ENCODE measurements at regions not wholly inside any gene's neighbourhood (a gene's known extent, or its start where the extent isn't known, plus 50 kb on each side); places are given as distances from the start of the nearest gene placed in this dataset.

- no peaks in the 10 kb centered on the region for H3K9me3 ChIP-seq (ENCODE audit: insufficient read depth, low read depth, low read length)
- H3K36me3 ChIP-seq (ENCODE audit: control insufficient read depth in 1 of 2, insufficient read depth in 2 of 2, low read length in 2 of 2): no peaks in the 10 kb centered on the region
- peaks cover 19% of the 10 kb centered on the region for H3K79me1 ChIP-seq (ENCODE audit: low read length)
These were observed 477.9 kb upstream of the TNP1 start for GRCh38 chr2:217337771-217338170.

GRCh38 chr2:217336694-217337093, 476.8 kb upstream of the TNP1 start:
- 100% methylated on average over 2 of the region's 4 CpGs for WGBS (ENCODE audit: extremely low coverage, insufficient coverage, insufficient read length)

More at GRCh38 chr2:217337771-217338170, 477.9 kb upstream of the TNP1 start:
- peak overlapping the region; percentile 80 for H2BK120ac ChIP-seq (ENCODE audit: insufficient read depth, low read length, poor library complexity)
- H3K18ac ChIP-seq (ENCODE audit: low read length): no peak overlapping the region
- peak overlapping the region; percentile 79 for H2BK5ac ChIP-seq (ENCODE audit: low read depth, low read length, poor library complexity)
- H3K4me1 ChIP-seq (ENCODE audit: control insufficient read depth in 1 of 2, insufficient read depth in 2 of 2, low read length in 2 of 2): peaks cover 4 to 15% of the 10 kb centered on the region in 2 experiments
- no peak overlapping the region for H3K4me2 ChIP-seq (ENCODE audit: low read length)
- no peak overlapping the region for H4K8ac ChIP-seq (ENCODE audit: low read depth, low read length)
- no peak overlapping the region for H2AFZ ChIP-seq (ENCODE audit: insufficient read depth, low read length, poor library complexity)
- no peak for DNase-seq
- no peak overlapping the region for H3K9ac ChIP-seq (ENCODE audit: low read length)
- no peaks in the 10 kb centered on the region for H3K27me3 ChIP-seq (ENCODE audit: insufficient read depth, low read length)
- H3K23ac ChIP-seq (ENCODE audit: low read length): no peak overlapping the region
- WGBS (ENCODE audit: extremely low coverage, insufficient coverage, insufficient read length): no CpG with 5 or more reads among the region's 3 CpGs
- H3K14ac ChIP-seq (ENCODE audit: low read length): no peak overlapping the region
- H3K4ac ChIP-seq (ENCODE audit: low read depth, low read length): no peak overlapping the region
- H4K12ac ChIP-seq (ENCODE audit: low read depth, low read length): no peak overlapping the region
- no peak overlapping the region for H3K4me3 ChIP-seq (ENCODE audit: low read depth, low read length)
- H2AK5ac ChIP-seq (ENCODE audit: low read length): no peak overlapping the region
- peak overlapping the region; percentile 79 for H4K91ac ChIP-seq (ENCODE audit: low read depth, low read length)
- H3K27ac ChIP-seq (ENCODE audit: low read depth, low read length): peak overlapping the region; percentile 61
- H2BK12ac ChIP-seq (ENCODE audit: low read length): peak overlapping the region; percentile 97
- peaks cover 2% of the 10 kb centered on the region for H3K79me2 ChIP-seq (ENCODE audit: control insufficient read depth, insufficient read depth, low read length, poor library complexity)

GRCh38 chr2:217335341-217335966, 475.6 kb upstream of the TNP1 start:
- DNase-seq: peak; percentile 43 to 77
- Histone ChIP-seq H3K9me3 (ENCODE audit: insufficient read depth, low read depth, low read length) (no peaks in the 10 kb centered on the region), H2AFZ (ENCODE audit: insufficient read depth, low read length, poor library complexity) (no peak overlapping the region), H4K8ac (ENCODE audit: low read depth, low read length) (no peak overlapping the region), H3K36me3 (ENCODE audit: control insufficient read depth in 1 of 2, insufficient read depth in 2 of 2, low read length in 2 of 2) (no peaks in the 10 kb centered on the region), H3K27me3 (ENCODE audit: insufficient read depth, low read length) (no peaks in the 10 kb centered on the region), H3K4ac (ENCODE audit: low read depth, low read length) (no peak overlapping the region), H3K23ac (ENCODE audit: low read length) (no peak overlapping the region), H3K18ac (ENCODE audit: low read length) (no peak overlapping the region), H2BK120ac (ENCODE audit: insufficient read depth, low read length, poor library complexity) (peak overlapping the region; percentile 74), H3K9ac (ENCODE audit: low read length) (no peak overlapping the region), H2BK12ac (ENCODE audit: low read length) (peak overlapping the region; percentile 73), H2AK5ac (ENCODE audit: low read length) (no peak overlapping the region), H3K4me3 (ENCODE audit: low read depth, low read length) (no peak overlapping the region), H3K4me1 (ENCODE audit: control insufficient read depth in 1 of 2, insufficient read depth in 2 of 2, low read length in 2 of 2) (peaks cover 15 to 30% of the 10 kb centered on the region in 2 experiments), H3K14ac (ENCODE audit: low read length) (no peak overlapping the region), H4K91ac (ENCODE audit: low read depth, low read length) (peak overlapping the region; percentile 84), H3K4me2 (ENCODE audit: low read length) (no peak overlapping the region), H4K12ac (ENCODE audit: low read depth, low read length) (no peak overlapping the region), H3K27ac (ENCODE audit: low read depth, low read length) (no peak overlapping the region), H3K79me1 (ENCODE audit: low read length) (peaks cover 36% of the 10 kb centered on the region), H3K79me2 (ENCODE audit: control insufficient read depth, insufficient read depth, low read length, poor library complexity) (peaks cover 2% of the 10 kb centered on the region), H2BK5ac (ENCODE audit: low read depth, low read length, poor library complexity) (peak overlapping the region; percentile 57)
- WGBS (ENCODE audit: extremely low coverage, insufficient coverage, insufficient read length): no CpG with 5 or more reads among the region's 5 CpGs

More at GRCh38 chr2:217336694-217337093, 476.8 kb upstream of the TNP1 start:
- Histone ChIP-seq H4K12ac (ENCODE audit: low read depth, low read length) (no peak overlapping the region), H3K9me3 (ENCODE audit: insufficient read depth, low read depth, low read length) (no peaks in the 10 kb centered on the region), H3K4me3 (ENCODE audit: low read depth, low read length) (no peak overlapping the region), H3K36me3 (ENCODE audit: control insufficient read depth in 1 of 2, insufficient read depth in 2 of 2, low read length in 2 of 2) (no peaks in the 10 kb centered on the region), H2AK5ac (ENCODE audit: low read length) (no peak overlapping the region), H3K79me1 (ENCODE audit: low read length) (peaks cover 29% of the 10 kb centered on the region), H3K4me1 (ENCODE audit: control insufficient read depth in 1 of 2, insufficient read depth in 2 of 2, low read length in 2 of 2) (peaks cover 10 to 23% of the 10 kb centered on the region in 2 experiments), H2BK120ac (ENCODE audit: insufficient read depth, low read length, poor library complexity) (no peak overlapping the region), H2AFZ (ENCODE audit: insufficient read depth, low read length, poor library complexity) (no peak overlapping the region), H3K4me2 (ENCODE audit: low read length) (no peak overlapping the region), H3K4ac (ENCODE audit: low read depth, low read length) (no peak overlapping the region), H3K18ac (ENCODE audit: low read length) (no peak overlapping the region), H2BK12ac (ENCODE audit: low read length) (no peak overlapping the region), H2BK5ac (ENCODE audit: low read depth, low read length, poor library complexity) (no peak overlapping the region), H3K27me3 (ENCODE audit: insufficient read depth, low read length) (no peaks in the 10 kb centered on the region), H4K91ac (ENCODE audit: low read depth, low read length) (peak overlapping the region; percentile 76), H4K8ac (ENCODE audit: low read depth, low read length) (no peak overlapping the region), H3K79me2 (ENCODE audit: control insufficient read depth, insufficient read depth, low read length, poor library complexity) (peaks cover 2% of the 10 kb centered on the region), H3K9ac (ENCODE audit: low read length) (no peak overlapping the region), H3K14ac (ENCODE audit: low read length) (no peak overlapping the region), H3K27ac (ENCODE audit: low read depth, low read length) (no peak overlapping the region), H3K23ac (ENCODE audit: low read length) (no peak overlapping the region)
- DNase-seq: peak; percentile 46 to 96

GRCh38 chr2:217334561-217334960, 474.7 kb upstream of the TNP1 start:
- Histone ChIP-seq H3K4me3 (ENCODE audit: low read depth, low read length) (no peak overlapping the region), H3K14ac (ENCODE audit: low read length) (no peak overlapping the region), H2AK5ac (ENCODE audit: low read length) (no peak overlapping the region), H3K4ac (ENCODE audit: low read depth, low read length) (no peak overlapping the region), H3K9me3 (ENCODE audit: insufficient read depth, low read depth, low read length) (no peaks in the 10 kb centered on the region), H3K23ac (ENCODE audit: low read length) (no peak overlapping the region), H3K18ac (ENCODE audit: low read length) (no peak overlapping the region), H2BK120ac (ENCODE audit: insufficient read depth, low read length, poor library complexity) (peak overlapping the region; percentile 20), H3K36me3 (ENCODE audit: control insufficient read depth in 1 of 2, insufficient read depth in 2 of 2, low read length in 2 of 2) (no peaks in the 10 kb centered on the region), H2BK12ac (ENCODE audit: low read length) (peak overlapping the region; percentile 59), H3K79me1 (ENCODE audit: low read length) (peaks cover 39% of the 10 kb centered on the region), H4K91ac (ENCODE audit: low read depth, low read length) (peak overlapping the region; percentile 74), H3K4me1 (ENCODE audit: control insufficient read depth in 1 of 2, insufficient read depth in 2 of 2, low read length in 2 of 2) (peaks cover 16 to 30% of the 10 kb centered on the region in 2 experiments), H2AFZ (ENCODE audit: insufficient read depth, low read length, poor library complexity) (no peak overlapping the region), H2BK5ac (ENCODE audit: low read depth, low read length, poor library complexity) (no peak overlapping the region), H3K79me2 (ENCODE audit: control insufficient read depth, insufficient read depth, low read length, poor library complexity) (peaks cover 3% of the 10 kb centered on the region), H4K8ac (ENCODE audit: low read depth, low read length) (no peak overlapping the region), H4K12ac (ENCODE audit: low read depth, low read length) (no peak overlapping the region), H3K27me3 (ENCODE audit: insufficient read depth, low read length) (no peaks in the 10 kb centered on the region), H3K27ac (ENCODE audit: low read depth, low read length) (no peak overlapping the region), H3K4me2 (ENCODE audit: low read length) (no peak overlapping the region), H3K9ac (ENCODE audit: low read length) (no peak overlapping the region)
- no peak for DNase-seq
